Right renal cortex interstitium (tissue), 3 donors: ENCODE measurements at regions not wholly inside any gene's neighbourhood (a gene's known extent, or its start where the extent isn't known, plus 50 kb on each side); places are given as distances from the start of the nearest gene placed in this dataset.

Experiments used
- DNase-seq, 3 donors: peaks; one replicate each; pipeline ENCODE4 v3.0.0-alpha.2; 2013; ENCODE audit warnings: low read depth in 3 of 3, low spot score in 2 of 3

GRCh38 chr3:87359025-87359424, 82.6 kb upstream of the POU1F1 start:
- DNase-seq = no peak

DNA sequence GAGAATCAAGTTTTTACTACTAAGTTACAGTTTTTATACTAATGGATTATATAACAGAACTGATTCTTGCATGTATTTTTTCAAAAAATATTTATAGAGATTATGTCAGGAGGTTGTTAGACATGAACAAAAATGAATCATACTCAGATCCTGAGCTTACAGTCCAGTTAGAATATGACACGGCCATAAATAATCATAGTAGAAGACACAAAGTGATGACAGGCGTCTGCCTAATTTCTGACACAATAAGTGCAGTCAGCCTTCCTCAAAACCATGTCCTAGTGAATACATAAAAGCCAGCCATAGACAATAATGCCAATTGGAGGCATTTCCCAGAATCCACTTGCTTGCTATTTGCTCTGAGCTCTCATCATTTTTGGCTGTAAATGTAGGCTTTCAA, 81.7 kb upstream of the POU1F1 start:
- no peak for DNase-seq

- DNase-seq = no peak
These were observed 78.0 kb upstream of the POU1F1 start for GRCh38 chr3:87354398-87354797.

GRCh38 chr3:87351937-87352336, 75.6 kb upstream of the POU1F1 start:
- DNase-seq = no peak

DNA sequence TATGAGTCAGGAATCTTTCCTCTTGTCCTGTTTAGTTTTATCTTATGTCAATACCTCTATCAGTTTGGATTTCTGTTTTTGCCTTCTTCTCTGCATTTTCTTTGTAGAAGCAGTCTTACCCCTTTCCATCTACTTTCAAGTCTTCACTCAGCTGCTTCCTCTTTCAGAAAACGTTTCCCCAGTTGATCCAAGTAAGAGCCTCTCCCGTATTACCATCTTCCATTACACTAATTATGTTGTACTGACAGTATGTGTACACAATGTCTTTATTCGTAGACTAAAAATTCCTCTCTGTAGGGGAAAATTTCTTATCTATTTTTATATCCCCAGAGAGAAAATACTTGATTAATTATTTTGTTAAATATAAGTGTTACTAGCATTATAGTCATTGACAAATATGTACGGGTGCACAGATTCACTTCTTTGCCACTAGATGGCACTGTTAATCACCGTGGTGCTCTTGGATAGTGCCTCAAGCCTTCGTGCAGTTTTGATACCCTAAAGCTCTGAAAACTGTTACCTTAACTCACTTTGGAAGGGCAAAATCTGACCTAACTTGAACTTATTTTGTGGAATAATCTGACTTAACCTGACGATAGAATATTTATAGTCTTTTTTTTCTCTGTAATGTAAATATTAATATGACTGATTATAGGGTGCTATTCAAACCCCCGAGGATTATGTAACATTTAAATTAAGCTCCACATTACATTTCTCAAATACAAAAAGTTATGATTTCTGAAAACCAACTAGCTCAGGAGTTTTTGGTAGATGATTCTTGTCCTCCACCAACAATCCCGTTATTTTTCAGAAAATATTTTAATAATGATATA, 74.2 kb upstream of the POU1F1 start:
- no peak for DNase-seq

GRCh38 chr3:87349833-87350232, 73.4 kb upstream of the POU1F1 start:
- no peak for DNase-seq

DNA sequence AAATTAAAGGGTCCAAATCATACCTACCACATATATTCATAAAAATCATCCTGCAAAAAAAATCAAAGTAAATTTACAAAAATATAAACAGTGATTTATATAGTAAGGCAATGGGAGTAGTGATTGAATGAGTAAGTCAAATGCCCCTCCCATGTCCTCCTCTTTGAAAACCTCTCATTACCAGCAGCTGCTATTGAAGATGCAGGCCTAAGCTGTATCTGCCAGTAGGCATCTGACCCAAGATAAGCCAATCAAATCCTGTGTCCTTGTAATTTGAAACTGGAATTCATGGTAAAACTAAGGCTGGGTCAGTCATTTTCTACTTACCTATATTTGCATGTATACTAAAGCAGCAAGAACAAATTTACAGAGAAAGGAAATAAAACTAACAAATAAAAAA, 60.4 kb upstream of the POU1F1 start:
- no peak for DNase-seq

GRCh38 chr3:87335931-87336330, 59.5 kb upstream of the POU1F1 start:
- no peak for DNase-seq

DNA sequence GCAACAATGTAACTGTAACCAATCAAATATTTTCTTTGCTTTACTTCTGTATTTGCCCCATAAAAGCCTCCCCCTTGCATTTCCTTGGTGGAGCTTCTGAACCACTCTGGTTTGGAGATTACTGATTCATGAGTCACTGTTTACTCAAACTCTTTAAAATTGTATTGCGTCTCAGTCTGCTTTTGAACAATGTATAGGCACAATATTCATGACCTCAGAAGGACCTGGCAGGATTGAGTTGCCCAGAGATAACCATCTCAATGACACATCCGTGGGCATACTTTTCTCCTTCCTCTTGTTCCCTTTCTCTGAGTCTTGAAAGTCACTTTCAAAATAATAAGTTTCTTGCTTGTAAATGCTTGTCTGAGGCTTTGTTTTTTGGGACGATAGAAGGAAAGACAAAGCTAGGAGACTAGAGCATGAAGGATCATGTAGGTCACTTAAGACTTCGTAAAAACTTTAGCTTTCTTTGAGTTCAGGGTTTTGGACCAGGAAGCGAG, 57.1 kb upstream of the POU1F1 start:
- no peak for DNase-seq

- no peak for DNase-seq
These were observed 56.4 kb upstream of the POU1F1 start for GRCh38 chr3:87332789-87333188.

DNA sequence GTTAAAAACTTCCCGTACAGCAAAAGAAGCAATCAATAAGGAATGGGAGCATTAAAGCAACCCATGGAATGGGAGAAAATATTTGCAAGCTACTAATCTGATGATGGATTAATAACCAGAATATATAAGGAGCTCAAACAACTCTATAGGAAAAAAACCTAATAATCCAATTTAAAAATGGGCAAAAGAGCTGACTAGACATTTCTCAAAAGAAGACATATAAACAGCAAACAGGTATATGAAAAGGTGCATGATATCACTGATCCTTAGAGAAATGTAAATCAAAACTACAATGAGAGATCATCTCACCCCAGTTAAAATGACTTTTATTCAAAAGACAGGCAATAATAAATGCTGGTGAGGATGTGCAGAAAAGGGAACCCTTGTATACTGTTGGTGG, 52.7 kb upstream of the POU1F1 start:
- DNase-seq = no peak
